HG03060 (cell line): ENCODE measurements at regions not wholly inside any gene's neighbourhood (a gene's known extent, or its start where the extent isn't known, plus 50 kb on each side); places are given as distances from the start of the nearest gene placed in this dataset.

Source experiments
- ATAC-seq: cut with Tn5 transposase; IDR thresholded peaks from one replicate; pipeline ENCODE4 v1.9.1; 2021; ENCODE audit warnings: low read depth, moderate number of reproducible peaks; ENCODE audit not compliant: unreplicated experiment

GRCh38 chr2:43171789-43172188, 54.6 kb downstream of the ZFP36L2 start:
- no peak for ATAC-seq

- no peak for ATAC-seq
Measured at GRCh38 chr2:43170405-43171105, 55.9 kb downstream of the ZFP36L2 start.

- no peak for ATAC-seq
Measured at GRCh38 chr2:43169987-43170386, 56.4 kb downstream of the ZFP36L2 start.

DNA sequence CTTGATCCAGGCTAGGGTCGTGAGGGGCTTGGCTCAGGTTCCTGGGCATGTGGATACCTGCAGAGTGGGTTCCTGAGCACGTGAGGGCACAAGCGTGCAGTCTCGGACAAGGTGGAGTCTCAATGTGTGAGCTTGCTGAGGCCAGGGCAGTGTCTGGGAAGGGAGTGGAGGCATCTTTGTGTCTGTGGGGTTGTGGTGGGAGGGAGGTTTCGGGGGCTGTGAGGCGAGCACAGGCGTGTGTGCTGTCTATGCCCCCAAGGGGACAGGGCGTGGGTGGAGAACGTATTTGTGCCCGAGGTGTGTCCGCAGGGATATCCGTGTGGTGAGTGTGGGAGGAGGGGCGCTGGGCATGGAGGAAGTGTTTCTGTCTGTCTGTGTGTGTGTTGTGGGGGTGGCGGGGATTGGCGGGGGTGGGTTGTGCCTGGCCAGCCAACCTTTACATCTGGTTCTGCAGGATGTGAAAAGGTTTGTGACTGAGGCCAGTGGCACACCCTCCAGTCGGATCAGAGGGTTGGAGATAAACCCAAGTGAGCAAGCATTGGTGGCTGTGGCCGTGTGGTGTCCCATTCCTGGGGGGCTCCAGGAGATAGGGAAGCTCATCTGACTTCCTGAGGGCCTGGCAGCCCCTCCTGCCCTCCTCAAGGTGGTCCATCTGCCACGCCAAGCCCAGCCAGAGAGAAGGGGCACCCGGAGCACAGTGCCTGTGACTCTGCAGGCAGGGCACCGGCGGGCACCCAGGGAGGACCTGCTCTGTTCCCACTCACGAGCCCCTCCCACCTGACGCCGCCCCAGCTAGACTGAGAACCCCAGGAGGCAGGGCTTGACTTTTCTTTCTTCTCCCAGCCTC, 57.1 kb downstream of the ZFP36L2 start:
- no peak for ATAC-seq

DNA sequence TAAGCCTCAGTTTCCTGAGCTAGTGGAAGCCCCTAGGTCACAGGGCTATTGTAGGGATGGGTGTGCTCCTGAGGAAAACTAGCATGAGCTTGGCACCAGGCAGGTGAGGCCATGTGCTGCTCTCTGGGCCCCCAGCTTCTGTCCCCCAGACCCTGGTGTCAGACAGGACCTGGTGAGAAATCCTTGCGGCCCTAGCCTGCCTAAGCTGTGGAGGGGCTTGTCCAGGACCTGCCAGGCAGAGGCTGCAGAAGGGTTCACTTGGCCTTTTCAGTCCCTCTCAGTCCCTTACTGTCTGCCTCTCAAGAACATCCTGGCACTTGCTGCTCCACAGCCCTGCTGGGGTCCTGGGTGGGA, 58.4 kb downstream of the ZFP36L2 start:
- no peak for ATAC-seq

DNA sequence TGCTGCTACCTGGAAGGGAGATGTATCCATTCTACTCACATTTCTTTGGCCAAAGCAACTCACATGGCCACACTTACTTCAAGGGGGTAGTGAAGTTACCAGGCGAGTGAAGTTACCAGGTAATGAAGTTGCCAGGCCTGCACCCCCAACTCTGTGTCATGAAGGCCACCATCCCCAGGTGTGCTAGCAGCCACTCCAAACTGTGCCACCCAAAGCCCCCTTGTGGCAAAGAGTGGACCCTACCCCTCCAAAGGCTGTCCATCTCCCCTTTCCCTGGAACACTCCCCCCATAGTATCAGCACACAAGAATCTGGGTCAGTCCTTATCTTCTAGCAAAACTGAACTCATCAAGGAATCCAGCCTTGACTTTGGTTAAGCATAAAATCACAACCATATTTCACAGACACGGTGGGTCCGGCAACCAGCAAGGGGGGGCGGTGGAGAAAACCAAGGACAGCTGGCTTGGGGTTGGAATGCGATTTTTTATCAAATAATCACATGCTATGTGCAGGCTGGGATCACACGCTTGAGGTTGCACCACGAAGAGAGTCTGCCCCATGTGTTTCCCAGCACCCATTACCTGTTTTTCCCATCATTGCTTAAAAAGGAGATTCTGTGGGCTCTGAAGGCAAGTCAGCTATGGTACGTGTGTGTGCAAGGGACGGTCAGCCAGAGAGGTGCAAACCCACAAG, 60.9 kb downstream of the ZFP36L2 start:
- ATAC-seq, result no peak

GRCh38 chr2:43164686-43165085, 61.7 kb downstream of the ZFP36L2 start:
- ATAC-seq, result no peak

GRCh38 chr2:43163584-43164270, 62.7 kb downstream of the ZFP36L2 start:
- ATAC-seq, result no peak

- ATAC-seq, result no peak
Measured at GRCh38 chr2:43162511-43162776, 64.0 kb downstream of the ZFP36L2 start.

- ATAC-seq, result no peak
Measured at GRCh38 chr2:43161650-43162510, 64.5 kb downstream of the ZFP36L2 start.

DNA sequence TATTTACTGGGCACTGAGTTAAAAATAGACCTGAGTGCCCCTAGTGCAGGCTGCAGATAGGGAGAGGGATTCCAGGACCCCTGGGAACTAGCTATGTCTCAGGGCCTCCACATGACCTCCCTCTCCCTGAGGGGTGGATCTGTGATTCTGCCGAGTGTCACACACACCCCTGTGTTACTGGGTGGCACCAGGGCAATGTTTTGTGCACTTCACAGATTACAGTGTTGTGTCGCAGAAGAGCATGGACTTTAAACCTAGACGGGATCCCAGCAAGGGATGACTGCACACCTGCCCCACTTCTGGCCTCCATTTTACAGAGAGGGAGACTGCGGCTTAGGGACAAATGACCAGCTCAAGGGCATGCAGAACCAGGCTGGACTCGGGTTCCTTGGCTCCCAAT, 65.6 kb downstream of the ZFP36L2 start:
- no peak for ATAC-seq

DNA sequence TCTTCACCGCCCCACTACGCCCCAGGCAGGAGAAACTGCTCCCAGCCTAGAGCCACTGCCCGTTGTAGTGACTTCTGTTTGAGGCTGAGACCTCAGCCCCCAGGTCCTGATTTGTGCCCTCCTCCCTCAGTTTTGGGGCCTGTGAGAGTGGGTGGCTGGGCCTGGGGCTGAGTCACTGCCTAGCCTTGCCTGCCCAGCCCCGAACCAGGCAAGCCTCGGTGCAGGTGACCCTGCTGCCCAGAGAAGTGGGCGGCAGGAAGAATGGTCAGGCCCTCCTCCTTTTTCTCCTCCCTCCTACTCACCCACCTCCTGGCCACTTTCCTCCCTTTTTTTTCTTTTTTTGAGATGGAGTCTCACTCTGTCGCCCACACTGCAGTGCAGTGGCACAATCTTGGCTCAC, 66.6 kb downstream of the ZFP36L2 start:
- no peak for ATAC-seq

DNA sequence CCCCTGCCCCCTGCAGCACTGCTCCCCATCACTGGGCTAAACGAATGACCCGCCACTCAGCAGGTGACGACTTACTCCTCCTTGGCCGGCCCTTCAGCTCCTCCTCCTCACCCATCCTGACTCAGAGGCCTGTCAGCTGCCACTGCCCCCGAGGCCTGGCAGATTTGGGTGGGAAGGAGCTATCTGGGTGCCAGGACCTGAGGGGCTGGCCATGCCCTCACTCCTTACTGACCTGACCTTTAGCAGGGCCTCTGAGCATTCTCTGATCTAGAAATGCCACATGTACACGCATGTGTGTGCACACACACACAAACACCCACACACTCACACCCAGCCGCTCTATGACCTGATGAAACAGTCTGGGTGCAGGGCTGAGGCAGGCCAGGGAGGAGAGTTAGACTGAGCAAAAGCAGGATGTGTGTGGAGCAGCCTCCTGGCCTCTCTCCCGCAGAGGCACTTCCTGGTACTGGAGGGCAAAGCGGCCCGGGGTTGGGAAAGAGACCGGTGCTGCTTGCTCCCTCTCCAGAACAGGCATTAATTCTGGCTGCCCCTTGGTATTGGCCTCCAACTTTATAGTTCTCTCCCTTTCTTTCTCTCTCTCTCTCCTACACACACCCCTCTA, 68.0 kb downstream of the ZFP36L2 start:
- ATAC-seq, result peak; percentile 4

DNA sequence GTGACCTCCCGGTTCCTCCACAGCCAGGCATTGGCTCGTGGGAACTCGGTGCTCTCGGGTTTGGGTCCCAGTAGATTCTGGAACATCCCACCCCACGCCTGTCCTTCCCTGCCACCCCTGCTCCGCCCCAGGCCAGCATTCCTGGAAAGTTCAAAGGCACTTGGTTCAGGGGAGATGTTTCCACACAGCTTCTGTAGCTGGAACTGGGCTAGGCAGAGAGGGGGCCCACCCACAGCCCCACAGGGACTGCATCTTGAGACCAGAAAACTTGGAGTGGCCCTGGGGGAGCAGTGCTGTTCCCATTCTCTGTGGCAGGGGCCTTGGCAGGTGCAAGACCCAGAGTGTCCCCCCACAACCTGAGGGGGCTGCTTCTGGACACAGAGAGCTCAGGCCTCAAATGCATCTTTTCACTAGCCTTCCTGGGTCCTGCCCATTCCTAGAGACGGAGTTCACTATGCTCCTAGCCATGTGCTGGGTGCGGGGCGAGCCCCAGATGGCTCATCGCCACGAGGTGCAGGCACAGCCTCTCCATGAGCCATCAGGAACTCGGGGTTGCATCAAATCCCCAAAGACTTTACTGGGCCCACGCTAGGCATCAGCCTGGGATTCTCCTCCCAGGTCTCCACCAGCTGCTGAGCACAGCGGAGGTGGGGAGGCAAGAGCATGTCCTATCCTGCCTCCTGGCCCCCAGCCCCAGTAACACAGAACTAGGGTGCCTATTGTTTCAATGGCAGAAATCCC, 68.7 kb downstream of the ZFP36L2 start:
- no peak for ATAC-seq

DNA sequence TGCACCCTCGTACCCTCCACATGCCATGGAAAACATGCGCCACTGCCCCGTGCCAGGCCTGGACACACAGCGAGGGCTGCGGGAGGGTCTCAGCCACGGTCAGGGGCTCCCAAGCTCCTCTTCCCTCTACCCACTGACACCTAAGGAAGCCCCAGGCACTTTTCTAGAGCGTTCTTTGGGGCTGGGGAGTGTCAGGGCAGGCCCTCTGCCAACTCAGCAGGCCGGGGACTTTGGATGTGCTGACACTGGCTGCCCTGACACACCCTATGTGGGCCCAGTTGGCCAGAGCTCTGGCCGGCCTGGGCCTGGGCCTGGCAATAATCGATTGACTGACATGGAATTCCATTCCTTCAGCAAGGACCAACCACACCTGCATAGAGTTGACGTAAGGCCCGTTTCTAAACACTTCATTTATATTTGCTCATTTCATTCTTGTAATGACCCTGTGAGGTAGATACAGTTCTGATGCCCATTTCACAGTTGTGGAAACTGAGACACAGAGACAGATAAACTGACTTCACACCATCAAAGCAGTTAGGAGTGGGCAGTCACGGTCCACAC, 70.5 kb downstream of the ZFP36L2 start:
- ATAC-seq, result no peak

DNA sequence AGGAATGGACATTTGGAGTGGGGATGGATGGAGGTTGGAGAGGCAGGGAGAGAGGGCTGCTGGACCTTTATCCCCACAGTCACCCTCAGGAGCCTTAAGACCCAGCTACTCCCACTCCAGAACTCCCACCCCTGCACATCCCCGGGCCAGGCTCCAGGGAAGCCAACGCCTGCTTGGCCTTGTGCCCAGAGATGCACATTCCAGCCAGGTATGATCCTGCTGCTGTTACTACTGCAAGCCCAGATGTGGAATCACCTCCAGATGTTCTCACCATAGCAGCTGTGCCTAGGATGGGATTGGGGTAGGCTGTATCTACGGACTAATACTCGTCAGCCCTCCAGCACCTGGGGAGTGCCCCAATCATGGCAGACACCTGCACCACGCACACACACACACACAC, 71.7 kb downstream of the ZFP36L2 start:
- no peak for ATAC-seq

DNA sequence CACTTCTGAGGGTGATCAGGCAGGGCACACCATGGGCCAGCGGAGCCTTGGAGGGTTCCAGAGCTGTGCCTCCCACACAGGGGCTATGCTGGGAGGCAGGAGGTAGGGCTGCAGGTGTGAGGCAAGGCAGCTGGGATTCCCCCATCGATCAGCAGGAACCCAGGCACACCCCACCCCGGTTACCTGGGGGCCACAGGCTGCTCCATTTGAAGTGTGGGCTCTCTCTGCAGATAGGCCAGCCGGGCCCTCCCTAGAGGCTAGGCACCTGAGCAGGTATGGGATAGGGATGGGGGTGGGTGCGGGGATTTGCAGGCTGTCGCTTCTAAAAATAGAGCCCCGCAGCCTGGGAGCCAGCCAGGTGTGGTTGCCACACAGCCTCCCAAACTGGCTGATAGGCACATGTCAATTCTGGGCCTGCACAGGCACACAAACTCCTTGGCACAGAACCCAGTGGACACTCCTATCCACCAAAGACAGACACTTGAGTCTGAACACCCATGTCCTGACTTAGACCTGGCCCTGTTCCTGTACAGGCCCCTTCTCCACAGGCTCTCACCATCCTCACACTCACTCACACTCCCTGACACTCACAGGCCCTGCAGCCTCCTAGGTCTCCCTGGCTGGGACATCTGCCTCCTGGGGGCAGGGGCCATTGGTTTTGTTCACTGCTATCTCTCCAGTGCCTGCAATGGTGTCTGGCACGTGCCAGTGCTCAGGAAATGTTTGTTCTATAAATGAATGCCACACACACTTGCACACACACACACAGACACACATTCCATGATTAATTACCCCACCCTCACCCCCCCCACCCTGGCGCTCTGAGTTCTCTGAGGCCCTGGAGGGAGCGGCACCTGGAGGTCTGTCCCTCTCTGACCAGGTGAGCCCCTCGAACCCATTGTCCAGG, 73.4 kb downstream of the ZFP36L2 start:
- ATAC-seq, result no peak

DNA sequence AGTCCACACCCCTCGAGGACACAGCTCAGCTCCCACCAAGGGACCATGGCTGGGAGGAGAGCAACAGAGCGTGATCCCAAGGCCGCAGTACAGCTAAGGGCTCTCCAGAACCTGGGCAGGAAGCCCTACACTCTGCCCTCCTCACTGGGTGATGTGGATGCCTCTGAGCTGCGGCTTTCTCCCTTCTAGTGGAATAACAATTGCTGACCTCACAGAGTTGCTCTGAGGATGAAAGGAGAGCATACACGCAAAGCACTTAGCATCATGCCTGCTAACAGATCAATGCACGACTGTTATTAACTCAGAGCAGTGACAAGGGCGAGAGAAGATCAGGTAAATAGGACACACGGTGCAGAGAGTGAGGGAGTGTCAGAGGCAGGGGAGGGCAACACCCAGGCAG, 74.2 kb downstream of the ZFP36L2 start:
- no peak for ATAC-seq
